Lower lobe of right lung (tissue), 2 donors: ENCODE measurements at regions not wholly inside any gene's neighbourhood (a gene's known extent, or its start where the extent isn't known, plus 50 kb on each side); places are given as distances from the start of the nearest gene placed in this dataset.

ENCODE experiments used
- ATAC-seq, 2 donors: fragments of 200-7000 bp; cut with Tn5 transposase; one replicate each; pipeline ENCODE4 v1.9.1; 2020 to 2022; ENCODE audit warnings: mild to moderate bottlenecking in 2 of 2, moderate library complexity in 2 of 2
- DNase-seq: peaks from one replicate; pipeline ENCODE4 v3.0.0-alpha.2; 2020
- H3K27ac ChIP-seq: fragments of 200-600 bp; one replicate; pipeline ENCODE4 v1.8.0; 2022
- H3K27me3 ChIP-seq: fragments of 200-600 bp; one replicate; pipeline ENCODE4 v1.8.0; 2022; ENCODE audit warnings: low read depth
- H3K36me3 ChIP-seq: fragments of 200-600 bp; one replicate; pipeline ENCODE4 v1.8.0; 2022; ENCODE audit warnings: mild to moderate bottlenecking
- H3K4me1 ChIP-seq: fragments of 200-600 bp; one replicate; pipeline ENCODE4 v1.8.0; 2022
- H3K4me3 ChIP-seq: fragments of 200-600 bp; one replicate; pipeline ENCODE4 v1.8.0; 2022; ENCODE audit warnings: mild to moderate bottlenecking
- H3K9me3 ChIP-seq: fragments of 200-600 bp; one replicate; pipeline ENCODE4 v1.8.0; 2022
- CTCF ChIP-seq: fragments of 200-600 bp; IDR thresholded peaks from one replicate; pipeline ENCODE4 v1.8.0; 2022; ENCODE audit warnings: antibody characterized with exemption, mild to moderate bottlenecking
- intact Hi-C: fragments of 100-400 bp; cut with DNase I; formaldehyde crosslinking; loops from one replicate; pipeline ENCODE4 v1.11.0; 2022
- donor health status: DM: no; HTN: yes; CAD: no; lungs with severe emphysema.

DNA sequence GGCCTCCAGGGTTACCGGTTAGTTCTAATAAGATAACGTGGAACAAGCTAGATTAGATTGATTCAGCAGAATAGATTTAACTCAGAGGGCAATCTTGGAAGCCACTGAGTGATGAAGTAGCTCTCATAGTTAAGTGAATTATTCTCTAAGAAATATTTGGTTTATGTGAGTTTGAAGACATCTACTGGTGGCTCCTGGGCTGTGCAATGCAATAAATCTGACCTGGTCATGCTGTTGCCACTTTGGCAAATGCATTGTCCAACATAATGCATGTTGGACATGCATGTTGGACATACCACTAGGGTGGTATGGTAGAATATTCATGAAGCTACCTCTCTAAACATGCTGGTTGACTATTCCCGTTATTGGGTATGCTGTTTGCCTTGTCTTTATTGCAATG lies 493.7 kb upstream of the VRK2 start:
- Histone ChIP-seq H3K9me3 (peaks cover 8% of the 10 kb centered on the region), H3K4me1 (no peaks in the 10 kb centered on the region), H3K36me3 (no peaks in the 10 kb centered on the region), H3K27me3 (no peaks in the 10 kb centered on the region), H3K27ac (no peak overlapping the region), H3K4me3 (no peak overlapping the region)
- ATAC-seq (no peak), DNase-seq (no peak)
- intact Hi-C loops, result no loop called here
- no peak for TF ChIP-seq CTCF

DNA sequence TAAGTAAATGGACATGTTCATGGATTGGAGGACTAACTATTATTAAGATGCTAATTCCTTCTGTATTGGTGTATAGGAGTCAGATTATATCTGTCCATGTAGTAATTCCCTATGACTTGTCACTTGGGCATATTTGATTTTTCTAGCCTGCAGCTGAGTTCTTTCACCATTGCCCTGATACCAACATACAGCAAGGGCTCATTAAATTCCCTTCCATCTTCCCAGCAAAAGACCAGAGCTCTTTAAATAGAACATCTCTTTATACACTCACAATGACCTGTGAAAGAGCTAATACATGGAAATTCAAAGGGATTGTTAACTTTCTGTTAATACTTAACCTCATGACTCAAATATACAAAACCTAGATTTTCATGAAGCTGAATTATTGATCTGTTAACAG lies 492.3 kb upstream of the VRK2 start:
- H3K36me3 ChIP-seq, result no peaks in the 10 kb centered on the region
- no peak overlapping the region for H3K4me3 ChIP-seq
- no peaks in the 10 kb centered on the region for H3K27me3 ChIP-seq
- no peak for ATAC-seq
- DNase-seq, result no peak
- intact Hi-C loops, result no loop called here
- H3K4me1 ChIP-seq, result no peaks in the 10 kb centered on the region
- peaks cover 8% of the 10 kb centered on the region for H3K9me3 ChIP-seq
- TF ChIP-seq CTCF, result no peak
- H3K27ac ChIP-seq, result no peak overlapping the region

GRCh38 chr2:57558312-57558711 lies 488.3 kb upstream of the VRK2 start:
- H3K27ac ChIP-seq, result no peak overlapping the region
- ATAC-seq (no peak), DNase-seq (no peak)
- no peaks in the 10 kb centered on the region for H3K36me3 ChIP-seq
- no peaks in the 10 kb centered on the region for H3K27me3 ChIP-seq
- TF ChIP-seq CTCF, result no peak
- H3K4me3 ChIP-seq, result no peak overlapping the region
- no peaks in the 10 kb centered on the region for H3K4me1 ChIP-seq
- H3K9me3 ChIP-seq, result no peaks in the 10 kb centered on the region
- intact Hi-C loops, result no loop called here

DNA sequence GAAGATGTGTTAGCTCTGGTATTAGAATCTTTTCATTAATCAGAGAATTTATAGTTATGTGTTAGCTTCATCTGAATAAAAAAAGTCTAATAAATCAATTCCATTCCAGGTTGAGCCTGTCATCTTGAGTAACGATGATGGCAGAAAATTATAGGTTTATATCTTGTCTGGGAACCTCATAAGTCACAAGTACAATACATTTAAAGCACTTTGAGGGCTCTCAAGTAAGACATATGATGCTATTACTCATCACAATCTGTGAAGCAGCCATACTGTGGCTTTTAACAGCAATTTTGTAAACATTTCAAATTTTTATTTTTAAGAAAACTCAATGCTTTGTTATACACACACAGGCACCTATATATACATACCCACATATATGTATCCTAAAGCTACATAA lies 484.1 kb upstream of the VRK2 start:
- ATAC-seq (no peak), DNase-seq (no peak)
- Histone ChIP-seq H3K9me3 (no peaks in the 10 kb centered on the region), H3K4me3 (no peak overlapping the region), H3K36me3 (no peaks in the 10 kb centered on the region), H3K27ac (no peak overlapping the region), H3K27me3 (no peaks in the 10 kb centered on the region), H3K4me1 (no peaks in the 10 kb centered on the region)
- no peak for TF ChIP-seq CTCF
- intact Hi-C loops, result no loop called here

DNA sequence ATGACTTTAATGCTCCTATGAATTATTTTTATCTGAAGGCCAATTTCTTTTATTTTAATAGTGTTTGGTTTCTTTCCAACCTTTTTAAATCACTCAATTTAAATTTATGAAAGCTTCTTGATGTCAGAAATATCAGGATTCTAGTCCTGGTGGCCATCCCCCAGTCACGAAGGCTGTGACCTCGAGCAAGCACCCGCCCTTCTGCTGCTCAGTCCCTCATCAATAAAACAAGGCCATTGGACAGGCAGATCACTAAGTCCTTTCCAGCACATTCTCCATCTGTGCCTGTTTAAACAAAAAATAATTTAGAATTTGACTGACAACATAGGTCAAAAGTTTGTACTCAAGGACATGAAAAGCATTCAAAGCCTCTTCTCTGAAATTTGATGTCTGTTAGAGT lies 483.6 kb upstream of the VRK2 start:
- ATAC-seq (no peak), DNase-seq (no peak)
- Histone ChIP-seq H3K9me3 (no peaks in the 10 kb centered on the region), H3K4me3 (no peak overlapping the region), H3K27me3 (no peaks in the 10 kb centered on the region), H3K27ac (no peak overlapping the region), H3K36me3 (no peaks in the 10 kb centered on the region), H3K4me1 (no peaks in the 10 kb centered on the region)
- TF ChIP-seq CTCF, result no peak
- intact Hi-C loops, result no loop called here

- H3K27me3 ChIP-seq, result no peaks in the 10 kb centered on the region
- DNase-seq, result no peak
- H3K36me3 ChIP-seq, result no peaks in the 10 kb centered on the region
- no peaks in the 10 kb centered on the region for H3K4me1 ChIP-seq
- H3K27ac ChIP-seq, result no peak overlapping the region
- intact Hi-C loops, result no loop called here
- no peak for ATAC-seq
- no peak for TF ChIP-seq CTCF
- no peaks in the 10 kb centered on the region for H3K9me3 ChIP-seq
- no peak overlapping the region for H3K4me3 ChIP-seq
Measured at GRCh38 chr2:57567245-57567644, 479.4 kb upstream of the VRK2 start.
